ENCODE measurements at regions not wholly inside any gene's neighbourhood (a gene's known extent, or its start where the extent isn't known, plus 50 kb on each side); places are given as distances from the start of the nearest gene placed in this dataset.

DNA sequence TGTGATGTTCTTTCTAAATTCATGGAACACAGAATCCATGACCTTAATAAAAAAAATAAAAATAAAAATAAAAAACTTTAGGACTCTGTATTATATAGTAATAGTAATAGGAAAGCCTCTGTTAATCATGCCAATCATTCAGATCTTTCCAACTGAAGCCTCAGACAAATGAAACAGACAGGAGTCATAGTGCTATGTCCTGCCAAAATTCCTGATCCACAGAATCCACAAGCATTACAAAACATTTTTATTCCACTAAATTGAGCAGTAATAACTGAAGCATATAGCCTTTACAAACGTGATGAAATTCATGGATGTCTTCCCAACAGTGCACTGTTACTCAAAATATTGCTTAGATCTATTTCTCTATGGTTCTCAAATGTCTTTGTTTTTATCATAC lies 820.6 kb upstream of the PCDH9 start:
- TF ChIP-seq CTCF (IDR thresholded peaks at IDR 0.05; ENCODE audit: low read depth, low read length) (no peak), MYC (IDR thresholded peaks at IDR 0.05; ENCODE audit: low read depth, low read length) (no peak)
